GM19438 (cell line): ENCODE measurements at regions not wholly inside any gene's neighbourhood (a gene's known extent, or its start where the extent isn't known, plus 50 kb on each side); places are given as distances from the start of the nearest gene placed in this dataset.

ENCODE experiments used
- ATAC-seq: cut with Tn5 transposase; IDR thresholded peaks from one replicate; pipeline ENCODE4 v1.9.1; 2021; ENCODE audit warnings: low read depth; ENCODE audit not compliant: unreplicated experiment

GRCh38 chr12:74980510-74980909 is 229.1 kb downstream of the KCNC2 start:
- no peak for ATAC-seq

- no peak for ATAC-seq
These were observed 228.1 kb downstream of the KCNC2 start for GRCh38 chr12:74981541-74981940.

GRCh38 chr12:74983917-74984316 is 225.7 kb downstream of the KCNC2 start:
- ATAC-seq, result no peak

GRCh38 chr12:74984631-74985030 is 225.0 kb downstream of the KCNC2 start:
- no peak for ATAC-seq

GRCh38 chr12:74985293-74985985 is 224.2 kb downstream of the KCNC2 start:
- ATAC-seq, result no peak

GRCh38 chr12:74985986-74986319 is 223.7 kb downstream of the KCNC2 start:
- ATAC-seq, result no peak

GRCh38 chr12:74988156-74988555 is 221.5 kb downstream of the KCNC2 start:
- no peak for ATAC-seq
